ENCODE measurements at regions not wholly inside any gene's neighbourhood (a gene's known extent, or its start where the extent isn't known, plus 50 kb on each side); places are given as distances from the start of the nearest gene placed in this dataset.

DNA sequence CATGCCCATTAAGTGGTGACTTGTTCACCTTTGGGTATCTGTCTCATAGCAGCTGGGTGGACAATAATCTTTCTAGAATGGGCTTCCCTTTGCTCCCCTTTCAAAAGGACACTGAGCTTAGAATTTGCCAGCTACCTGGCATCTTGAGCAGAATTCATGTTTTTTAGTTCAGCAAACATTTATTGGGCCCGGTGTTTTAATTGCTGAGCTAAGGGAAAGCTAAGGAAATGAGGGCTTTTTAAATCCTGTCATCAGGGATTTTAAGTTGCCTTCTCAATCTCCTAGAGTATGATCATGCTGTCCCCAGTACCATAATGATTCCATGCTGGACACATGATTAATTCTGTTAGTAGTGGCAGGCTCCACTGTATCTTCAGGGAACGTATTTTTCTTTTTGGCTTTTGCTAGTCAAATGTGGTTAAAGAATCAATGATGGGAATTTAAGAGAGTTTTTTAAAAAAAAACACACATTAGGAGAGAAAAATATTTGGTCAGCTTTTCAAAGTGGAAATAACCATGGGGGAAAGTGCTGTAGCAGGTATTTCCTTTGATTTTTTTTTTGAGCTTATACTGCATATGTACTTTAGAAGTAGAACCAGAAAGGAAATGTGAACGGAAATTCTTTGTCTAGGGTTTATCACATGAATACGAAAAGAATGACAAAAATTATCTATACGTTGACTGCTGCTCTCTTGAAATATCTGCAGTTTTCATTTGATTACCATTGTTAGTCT, 208.9 kb downstream of the CLCN4 start (continued):
- TF ChIP-seq, protein P1, sequence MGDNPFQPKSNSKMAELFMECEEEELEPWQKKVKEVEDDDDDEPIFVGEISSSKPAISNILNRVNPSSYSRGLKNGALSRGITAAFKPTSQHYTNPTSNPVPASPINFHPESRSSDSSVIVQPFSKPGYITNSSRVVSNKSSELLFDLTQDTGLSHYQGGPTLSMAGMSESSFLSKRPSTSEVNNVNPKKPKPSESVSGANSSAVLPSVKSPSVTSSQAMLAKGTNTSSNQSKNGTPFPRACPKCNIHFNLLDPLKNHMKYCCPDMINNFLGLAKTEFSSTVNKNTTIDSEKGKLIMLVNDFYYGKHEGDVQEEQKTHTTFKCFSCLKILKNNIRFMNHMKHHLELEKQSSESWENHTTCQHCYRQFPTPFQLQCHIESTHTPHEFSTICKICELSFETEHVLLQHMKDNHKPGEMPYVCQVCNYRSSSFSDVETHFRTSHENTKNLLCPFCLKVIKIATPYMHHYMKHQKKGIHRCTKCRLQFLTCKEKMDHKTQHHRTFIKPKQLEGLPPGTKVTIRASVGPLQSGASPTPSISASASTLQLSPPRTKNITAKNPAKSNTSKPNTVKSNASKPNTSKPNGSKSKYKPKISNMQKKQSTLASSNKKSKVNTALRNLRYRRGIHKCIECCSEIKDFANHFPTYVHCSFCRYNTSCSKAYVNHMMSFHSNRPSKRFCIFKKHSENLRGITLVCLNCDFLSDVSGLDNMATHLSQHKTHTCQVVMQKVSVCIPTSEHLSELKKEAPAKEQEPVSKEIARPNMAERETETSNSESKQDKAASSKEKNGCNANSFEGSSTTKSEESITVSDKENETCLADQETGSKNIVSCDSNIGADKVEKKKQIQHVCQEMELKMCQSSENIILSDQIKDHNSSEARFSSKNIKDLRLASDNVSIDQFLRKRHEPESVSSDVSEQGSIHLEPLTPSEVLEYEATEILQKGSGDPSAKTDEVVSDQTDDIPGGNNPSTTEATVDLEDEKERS (tag by site-specific recombination; IDR thresholded peaks at IDR 0.05) = no peak

DNA sequence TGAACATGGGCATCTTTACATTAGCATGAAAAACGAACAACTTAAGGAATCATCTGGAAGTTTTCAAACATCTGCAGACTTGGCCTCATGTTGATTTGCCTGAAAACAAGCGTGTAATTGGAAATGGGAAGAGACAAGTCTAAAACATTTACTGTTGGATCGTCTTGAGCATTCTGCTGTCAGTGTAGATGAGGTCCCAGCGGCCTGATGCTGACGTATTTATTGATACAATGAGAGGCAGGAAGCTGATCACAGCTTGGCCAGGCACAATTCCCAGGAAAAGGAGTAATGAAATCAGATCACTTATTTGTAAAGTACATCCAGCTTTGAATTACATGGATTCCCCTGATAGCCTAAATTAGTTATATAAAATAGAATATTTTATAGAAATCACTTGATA, 210.6 kb downstream of the CLCN4 start:
- H3K36me3 ChIP-seq (ENCODE audit: control insufficient read depth in 2 of 2, insufficient read depth in 1 of 2, low read length in 2 of 2) = no peaks in the 10 kb centered on the region
- no peak overlapping the region for H3K27ac ChIP-seq (ENCODE audit: extremely low read depth, low read depth, low read length)
- ChIA-PET POLR2A (no interaction called here), CTCF (no interaction called here)
- no peaks in the 10 kb centered on the region for H3K4me1 ChIP-seq (ENCODE audit: control insufficient read depth, insufficient read depth, low read length)
- H3K9me3 ChIP-seq (ENCODE audit: control insufficient read depth, insufficient read depth, low read depth, low read length) = no peaks in the 10 kb centered on the region
- H3K4me3 ChIP-seq (ENCODE audit: low read depth, low read length) = no peak overlapping the region
- TF ChIP-seq ZNF335 (tag by site-specific recombination; conservative IDR thresholded peaks at IDR 0.05) (no peak), ZBTB17 (tag by site-specific recombination; IDR thresholded peaks at IDR 0.05) (no peak), ZNF785 (tag by site-specific recombination; IDR thresholded peaks at IDR 0.05) (no peak), GLIS2 (tag by site-specific recombination; IDR thresholded peaks at IDR 0.05) (no peak), ZNF404 (tag by site-specific recombination; IDR thresholded peaks at IDR 0.05) (no peak), ZBTB21 (tag by site-specific recombination; IDR thresholded peaks at IDR 0.05) (no peak), GLIS1 (tag by site-specific recombination; IDR thresholded peaks at IDR 0.05) (no peak), ZNF561 (tag by site-specific recombination; IDR thresholded peaks at IDR 0.05; ENCODE audit: borderline replicate concordance) (no peak), ZNF223 (tag by site-specific recombination; IDR thresholded peaks at IDR 0.05) (no peak), YY2 (tag by site-specific recombination; IDR thresholded peaks at IDR 0.05) (no peak), ZNF624 (tag by site-specific recombination; IDR thresholded peaks at IDR 0.05) (no peak)
- TF ChIP-seq, protein P1 (tag by site-specific recombination; IDR thresholded peaks at IDR 0.05) = no peak
- TF ChIP-seq, protein P2, sequence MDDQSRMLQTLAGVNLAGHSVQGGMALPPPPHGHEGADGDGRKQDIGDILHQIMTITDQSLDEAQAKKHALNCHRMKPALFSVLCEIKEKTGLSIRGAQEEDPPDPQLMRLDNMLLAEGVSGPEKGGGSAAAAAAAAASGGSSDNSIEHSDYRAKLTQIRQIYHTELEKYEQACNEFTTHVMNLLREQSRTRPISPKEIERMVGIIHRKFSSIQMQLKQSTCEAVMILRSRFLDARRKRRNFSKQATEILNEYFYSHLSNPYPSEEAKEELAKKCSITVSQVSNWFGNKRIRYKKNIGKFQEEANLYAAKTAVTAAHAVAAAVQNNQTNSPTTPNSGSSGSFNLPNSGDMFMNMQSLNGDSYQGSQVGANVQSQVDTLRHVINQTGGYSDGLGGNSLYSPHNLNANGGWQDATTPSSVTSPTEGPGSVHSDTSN (CRISPR knock-in tag; IDR thresholded peaks at IDR 0.05) = no peak
- TF ChIP-seq, protein P3, sequence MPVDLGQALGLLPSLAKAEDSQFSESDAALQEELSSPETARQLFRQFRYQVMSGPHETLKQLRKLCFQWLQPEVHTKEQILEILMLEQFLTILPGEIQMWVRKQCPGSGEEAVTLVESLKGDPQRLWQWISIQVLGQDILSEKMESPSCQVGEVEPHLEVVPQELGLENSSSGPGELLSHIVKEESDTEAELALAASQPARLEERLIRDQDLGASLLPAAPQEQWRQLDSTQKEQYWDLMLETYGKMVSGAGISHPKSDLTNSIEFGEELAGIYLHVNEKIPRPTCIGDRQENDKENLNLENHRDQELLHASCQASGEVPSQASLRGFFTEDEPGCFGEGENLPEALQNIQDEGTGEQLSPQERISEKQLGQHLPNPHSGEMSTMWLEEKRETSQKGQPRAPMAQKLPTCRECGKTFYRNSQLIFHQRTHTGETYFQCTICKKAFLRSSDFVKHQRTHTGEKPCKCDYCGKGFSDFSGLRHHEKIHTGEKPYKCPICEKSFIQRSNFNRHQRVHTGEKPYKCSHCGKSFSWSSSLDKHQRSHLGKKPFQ (tag by site-specific recombination; IDR thresholded peaks at IDR 0.05) = no peak
- TF ChIP-seq, protein P4, sequence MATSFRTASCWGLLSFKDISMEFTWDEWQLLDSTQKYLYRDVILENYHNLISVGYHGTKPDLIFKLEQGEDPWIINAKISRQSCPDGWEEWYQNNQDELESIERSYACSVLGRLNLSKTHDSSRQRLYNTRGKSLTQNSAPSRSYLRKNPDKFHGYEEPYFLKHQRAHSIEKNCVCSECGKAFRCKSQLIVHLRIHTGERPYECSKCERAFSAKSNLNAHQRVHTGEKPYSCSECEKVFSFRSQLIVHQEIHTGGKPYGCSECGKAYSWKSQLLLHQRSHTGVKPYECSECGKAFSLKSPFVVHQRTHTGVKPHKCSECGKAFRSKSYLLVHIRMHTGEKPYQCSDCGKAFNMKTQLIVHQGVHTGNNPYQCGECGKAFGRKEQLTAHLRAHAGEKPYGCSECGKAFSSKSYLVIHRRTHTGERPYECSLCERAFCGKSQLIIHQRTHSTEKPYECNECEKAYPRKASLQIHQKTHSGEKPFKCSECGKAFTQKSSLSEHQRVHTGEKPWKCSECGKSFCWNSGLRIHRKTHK (tag by site-specific recombination; IDR thresholded peaks at IDR 0.05) = no peak
- TF ChIP-seq, protein P5, sequence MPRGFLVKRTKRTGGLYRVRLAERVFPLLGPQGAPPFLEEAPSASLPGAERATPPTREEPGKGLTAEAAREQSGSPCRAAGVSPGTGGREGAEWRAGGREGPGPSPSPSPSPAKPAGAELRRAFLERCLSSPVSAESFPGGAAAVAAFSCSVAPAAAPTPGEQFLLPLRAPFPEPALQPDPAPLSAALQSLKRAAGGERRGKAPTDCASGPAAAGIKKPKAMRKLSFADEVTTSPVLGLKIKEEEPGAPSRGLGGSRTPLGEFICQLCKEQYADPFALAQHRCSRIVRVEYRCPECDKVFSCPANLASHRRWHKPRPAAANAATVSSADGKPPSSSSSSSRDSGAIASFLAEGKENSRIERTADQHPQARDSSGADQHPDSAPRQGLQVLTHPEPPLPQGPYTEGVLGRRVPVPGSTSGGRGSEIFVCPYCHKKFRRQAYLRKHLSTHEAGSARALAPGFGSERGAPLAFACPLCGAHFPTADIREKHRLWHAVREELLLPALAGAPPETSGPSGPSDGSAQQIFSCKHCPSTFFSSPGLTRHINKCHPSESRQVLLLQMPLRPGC (tag by site-specific recombination; IDR thresholded peaks at IDR 0.05) = no peak
- TF ChIP-seq, protein P6, sequence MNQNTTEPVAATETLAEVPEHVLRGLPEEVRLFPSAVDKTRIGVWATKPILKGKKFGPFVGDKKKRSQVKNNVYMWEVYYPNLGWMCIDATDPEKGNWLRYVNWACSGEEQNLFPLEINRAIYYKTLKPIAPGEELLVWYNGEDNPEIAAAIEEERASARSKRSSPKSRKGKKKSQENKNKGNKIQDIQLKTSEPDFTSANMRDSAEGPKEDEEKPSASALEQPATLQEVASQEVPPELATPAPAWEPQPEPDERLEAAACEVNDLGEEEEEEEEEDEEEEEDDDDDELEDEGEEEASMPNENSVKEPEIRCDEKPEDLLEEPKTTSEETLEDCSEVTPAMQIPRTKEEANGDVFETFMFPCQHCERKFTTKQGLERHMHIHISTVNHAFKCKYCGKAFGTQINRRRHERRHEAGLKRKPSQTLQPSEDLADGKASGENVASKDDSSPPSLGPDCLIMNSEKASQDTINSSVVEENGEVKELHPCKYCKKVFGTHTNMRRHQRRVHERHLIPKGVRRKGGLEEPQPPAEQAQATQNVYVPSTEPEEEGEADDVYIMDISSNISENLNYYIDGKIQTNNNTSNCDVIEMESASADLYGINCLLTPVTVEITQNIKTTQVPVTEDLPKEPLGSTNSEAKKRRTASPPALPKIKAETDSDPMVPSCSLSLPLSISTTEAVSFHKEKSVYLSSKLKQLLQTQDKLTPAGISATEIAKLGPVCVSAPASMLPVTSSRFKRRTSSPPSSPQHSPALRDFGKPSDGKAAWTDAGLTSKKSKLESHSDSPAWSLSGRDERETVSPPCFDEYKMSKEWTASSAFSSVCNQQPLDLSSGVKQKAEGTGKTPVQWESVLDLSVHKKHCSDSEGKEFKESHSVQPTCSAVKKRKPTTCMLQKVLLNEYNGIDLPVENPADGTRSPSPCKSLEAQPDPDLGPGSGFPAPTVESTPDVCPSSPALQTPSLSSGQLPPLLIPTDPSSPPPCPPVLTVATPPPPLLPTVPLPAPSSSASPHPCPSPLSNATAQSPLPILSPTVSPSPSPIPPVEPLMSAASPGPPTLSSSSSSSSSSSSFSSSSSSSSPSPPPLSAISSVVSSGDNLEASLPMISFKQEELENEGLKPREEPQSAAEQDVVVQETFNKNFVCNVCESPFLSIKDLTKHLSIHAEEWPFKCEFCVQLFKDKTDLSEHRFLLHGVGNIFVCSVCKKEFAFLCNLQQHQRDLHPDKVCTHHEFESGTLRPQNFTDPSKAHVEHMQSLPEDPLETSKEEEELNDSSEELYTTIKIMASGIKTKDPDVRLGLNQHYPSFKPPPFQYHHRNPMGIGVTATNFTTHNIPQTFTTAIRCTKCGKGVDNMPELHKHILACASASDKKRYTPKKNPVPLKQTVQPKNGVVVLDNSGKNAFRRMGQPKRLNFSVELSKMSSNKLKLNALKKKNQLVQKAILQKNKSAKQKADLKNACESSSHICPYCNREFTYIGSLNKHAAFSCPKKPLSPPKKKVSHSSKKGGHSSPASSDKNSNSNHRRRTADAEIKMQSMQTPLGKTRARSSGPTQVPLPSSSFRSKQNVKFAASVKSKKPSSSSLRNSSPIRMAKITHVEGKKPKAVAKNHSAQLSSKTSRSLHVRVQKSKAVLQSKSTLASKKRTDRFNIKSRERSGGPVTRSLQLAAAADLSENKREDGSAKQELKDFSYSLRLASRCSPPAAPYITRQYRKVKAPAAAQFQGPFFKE (tag by site-specific recombination; IDR thresholded peaks at IDR 0.05; ENCODE audit: borderline replicate concordance) = no peak

Measured in HEK293 (cell line).